Upper lobe of left lung (tissue), 6 donors: ENCODE measurements at regions not wholly inside any gene's neighbourhood (a gene's known extent, or its start where the extent isn't known, plus 50 kb on each side); places are given as distances from the start of the nearest gene placed in this dataset.
A peak's percentile ranks its signal among the peaks of the same experiment; 100 is the strongest.

Source experiments
- ATAC-seq, 2 donors: fragments of 200-7000 bp; cut with Tn5 transposase; one replicate each; pipeline ENCODE4 v1.9.1; 2022; ENCODE audit warnings: mild to moderate bottlenecking in 2 of 2, moderate library complexity in 2 of 2; ENCODE audit not compliant: low FRiP score in 2 of 2
- DNase-seq, 2 donors: peaks; one replicate each; pipeline ENCODE4 v3.0.0-alpha.2; 2019 to 2020
- H3K27ac ChIP-seq, 4 donors: fragments of 200-600 bp; sonication (generic); one replicate each; pipeline ENCODE4 v1.5.1; 2016 to 2019
- H3K27me3 ChIP-seq, 4 donors: fragments of 200-600 bp; sonication (generic); one replicate each; pipeline ENCODE4 v1.5.1; 2017 to 2019
- H3K36me3 ChIP-seq, 4 donors: fragments of 200-600 bp; sonication (generic); one replicate each; pipeline ENCODE4 v1.5.1; 2016 to 2019
- H3K4me1 ChIP-seq, 4 donors: fragments of 200-600 bp; sonication (generic); one replicate each; pipeline ENCODE4 v1.5.1; 2018 to 2019
- H3K4me3 ChIP-seq, 4 donors: fragments of 200-600 bp; sonication (generic); one replicate each; pipeline ENCODE4 v1.5.1; 2017 to 2019; ENCODE audit warnings: mild to moderate bottlenecking in 2 of 4, moderate library complexity in 1 of 4
- H3K9me3 ChIP-seq, 4 donors: fragments of 200-600 bp; sonication (generic); one replicate each; pipeline ENCODE4 v1.5.1; 2018 to 2019
- CTCF ChIP-seq, 6 experiments: fragments of 450-650 bp in 4 of 6; fragments of 200-600 bp in 2 of 6; sonication (generic) in 2 of 6; IDR thresholded peaks; one replicate each; pipeline ENCODE4 v1.5.1; 2016 to 2019; ENCODE audit warnings: antibody characterized with exemption in 6 of 6
- EP300 ChIP-seq, 4 donors: sonication (generic); formaldehyde crosslinking; IDR thresholded peaks; one replicate each; pipeline ENCODE4 v1.5.1; 2017; ENCODE audit warnings: antibody characterized with exemption in 4 of 4, control low read depth in 2 of 4
- POLR2A ChIP-seq, 4 donors: fragments of 450-650 bp; IDR thresholded peaks; one replicate each; pipeline ENCODE4 v1.5.1; 2016 to 2017; ENCODE audit warnings: antibody characterized with exemption in 4 of 4, mild to moderate bottlenecking in 2 of 4
- POLR2AphosphoS5 ChIP-seq, 2 donors: sonication (generic); formaldehyde crosslinking; IDR thresholded peaks; one replicate each; pipeline ENCODE4 v1.5.1; 2017; ENCODE audit warnings: antibody characterized with exemption in 2 of 2
- WGBS, 2 donors: methylation state at CpG; one replicate each; pipeline ENCODE4 v1.1.5; 2017 to 2018; 5-methylcytosine and 5-hydroxymethylcytosine counted together
- donor health status: DM: no; HTN: no; CAD: no; lungs with moderate emphysema.
- donor health status: DM: no; HTN: yes; CAD: no; lungs with severe emphysema.

DNA sequence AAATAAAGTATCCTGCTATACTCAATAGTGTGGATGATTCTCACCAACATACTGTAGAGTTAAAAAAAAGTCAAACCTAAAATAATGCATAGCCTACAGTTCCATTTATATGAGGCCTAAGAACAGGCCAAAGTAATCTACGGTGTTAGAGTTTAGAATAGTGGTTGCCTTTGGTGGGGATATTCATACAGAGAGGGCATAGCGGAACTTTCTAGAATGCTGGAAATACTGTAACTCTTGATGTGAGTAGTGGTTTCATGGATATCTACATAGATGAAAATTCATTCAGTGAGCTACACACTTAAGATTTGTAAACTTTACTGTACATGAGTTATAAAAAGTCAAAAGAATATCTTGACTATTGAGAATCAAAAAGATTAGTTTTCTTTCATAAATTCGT, 349.9 kb upstream of the NFE2L3 start:
- no peaks in the 10 kb centered on the region for H3K27me3 ChIP-seq
- ATAC-seq (no peak), DNase-seq (no peak)
- H3K36me3 ChIP-seq, result no peaks in the 10 kb centered on the region
- H3K9me3 ChIP-seq, result no peaks in the 10 kb centered on the region
- TF ChIP-seq POLR2A (IDR thresholded peaks at IDR 0.05) (no peak), EP300 (IDR thresholded peaks at IDR 0.05) (no peak), CTCF (IDR thresholded peaks at IDR 0.05) (no peak)
- WGBS, 2 donors, result 78 to 91% methylated on average over 3 of the region's 3 CpGs
- no peak overlapping the region for H3K4me3 ChIP-seq
- no peak overlapping the region for H3K27ac ChIP-seq
- no peaks in the 10 kb centered on the region for H3K4me1 ChIP-seq

DNA sequence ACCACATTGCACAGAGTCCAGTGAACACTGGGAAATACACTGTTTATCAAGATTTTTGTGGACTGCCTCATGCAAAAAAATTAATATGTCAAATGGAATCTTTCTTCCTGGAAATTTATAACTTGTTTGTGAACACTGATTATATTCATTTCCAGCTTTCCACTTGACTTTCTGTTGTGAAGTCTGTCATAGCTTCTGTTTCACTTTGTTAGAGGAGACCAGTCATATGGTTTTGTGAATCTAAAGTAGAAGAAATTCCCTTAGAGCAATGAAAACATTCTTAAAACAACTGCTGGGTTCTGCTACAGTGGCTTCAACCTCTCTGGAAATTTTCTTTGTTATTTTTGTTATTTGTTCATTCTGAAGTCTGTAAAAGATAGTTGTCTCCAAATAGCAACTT, 349.5 kb upstream of the NFE2L3 start:
- Histone ChIP-seq H3K27me3 (no peaks in the 10 kb centered on the region), H3K27ac (no peak overlapping the region), H3K4me1 (no peaks in the 10 kb centered on the region), H3K9me3 (no peaks in the 10 kb centered on the region), H3K36me3 (no peaks in the 10 kb centered on the region), H3K4me3 (no peak overlapping the region)
- TF ChIP-seq EP300 (IDR thresholded peaks at IDR 0.05) (no peak), POLR2A (IDR thresholded peaks at IDR 0.05) (no peak)
- no peak for ATAC-seq
- no peak for DNase-seq

DNA sequence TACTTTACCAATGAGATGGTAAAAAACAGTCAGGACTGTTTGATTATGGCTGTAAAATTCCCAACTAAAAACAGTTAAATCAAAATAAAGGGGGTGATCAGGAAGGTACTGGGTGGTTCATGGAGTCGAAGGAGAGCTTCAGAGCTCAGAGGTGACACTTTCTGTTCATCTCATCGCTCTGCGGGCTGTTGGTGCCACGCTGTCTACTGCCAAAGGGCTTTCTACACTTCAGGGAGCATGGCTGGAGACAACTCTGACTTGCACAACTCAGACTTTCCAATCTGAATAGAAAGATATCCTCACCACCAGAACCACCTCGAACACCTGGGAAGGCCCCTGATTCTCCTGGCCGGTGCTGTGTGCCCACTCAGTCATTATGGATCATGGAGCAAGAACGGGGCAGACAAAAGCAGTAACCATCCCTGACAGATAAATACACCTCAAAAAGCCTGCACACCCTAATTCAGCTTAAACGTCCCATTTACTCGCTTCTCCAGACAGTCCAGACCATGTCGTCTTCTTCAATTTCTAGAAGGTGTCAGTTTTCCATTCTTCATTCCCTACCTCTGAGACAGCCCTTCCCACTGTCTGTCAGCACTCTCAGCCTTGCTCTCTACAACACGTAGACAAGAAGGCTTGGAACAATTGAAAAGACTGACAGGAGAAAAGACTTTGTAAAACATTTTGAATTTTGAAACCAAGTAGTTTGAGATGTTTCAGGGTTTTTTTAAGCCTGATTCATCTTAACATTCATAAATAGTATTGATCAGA, 348.7 kb upstream of the NFE2L3 start:
- Histone ChIP-seq H3K27ac (peak overlapping the region in 1 of 4 donors; percentile 11), H3K4me1 (no peaks in the 10 kb centered on the region), H3K27me3 (no peaks in the 10 kb centered on the region), H3K36me3 (no peaks in the 10 kb centered on the region), H3K9me3 (no peaks in the 10 kb centered on the region), H3K4me3 (no peak overlapping the region)
- 74 to 76% methylated on average over 11 of the region's 11 CpGs for WGBS, 2 donors
- ATAC-seq (no peak), DNase-seq (no peak)
- TF ChIP-seq EP300 (IDR thresholded peaks at IDR 0.05), result no peak
- no peak for TF ChIP-seq POLR2AphosphoS5 (IDR thresholded peaks at IDR 0.05)
- no peak for TF ChIP-seq CTCF (IDR thresholded peaks at IDR 0.05)
- TF ChIP-seq POLR2A (IDR thresholded peaks at IDR 0.05), result no peak

GRCh38 chr7:25804154-25804553, 347.8 kb upstream of the NFE2L3 start:
- no peaks in the 10 kb centered on the region for H3K9me3 ChIP-seq
- no peak overlapping the region for H3K4me3 ChIP-seq
- no peak for TF ChIP-seq POLR2AphosphoS5 (IDR thresholded peaks at IDR 0.05)
- no peak for TF ChIP-seq POLR2A (IDR thresholded peaks at IDR 0.05)
- no peak for TF ChIP-seq EP300 (IDR thresholded peaks at IDR 0.05)
- TF ChIP-seq CTCF (IDR thresholded peaks at IDR 0.05), result no peak
- no peaks in the 10 kb centered on the region for H3K4me1 ChIP-seq
- H3K36me3 ChIP-seq, result no peaks in the 10 kb centered on the region
- DNase-seq (no peak), ATAC-seq (no peak)
- 92 to 94% methylated on average over 4 of the region's 4 CpGs for WGBS, 2 donors
- no peaks in the 10 kb centered on the region for H3K27me3 ChIP-seq
- H3K27ac ChIP-seq, result no peak overlapping the region

DNA sequence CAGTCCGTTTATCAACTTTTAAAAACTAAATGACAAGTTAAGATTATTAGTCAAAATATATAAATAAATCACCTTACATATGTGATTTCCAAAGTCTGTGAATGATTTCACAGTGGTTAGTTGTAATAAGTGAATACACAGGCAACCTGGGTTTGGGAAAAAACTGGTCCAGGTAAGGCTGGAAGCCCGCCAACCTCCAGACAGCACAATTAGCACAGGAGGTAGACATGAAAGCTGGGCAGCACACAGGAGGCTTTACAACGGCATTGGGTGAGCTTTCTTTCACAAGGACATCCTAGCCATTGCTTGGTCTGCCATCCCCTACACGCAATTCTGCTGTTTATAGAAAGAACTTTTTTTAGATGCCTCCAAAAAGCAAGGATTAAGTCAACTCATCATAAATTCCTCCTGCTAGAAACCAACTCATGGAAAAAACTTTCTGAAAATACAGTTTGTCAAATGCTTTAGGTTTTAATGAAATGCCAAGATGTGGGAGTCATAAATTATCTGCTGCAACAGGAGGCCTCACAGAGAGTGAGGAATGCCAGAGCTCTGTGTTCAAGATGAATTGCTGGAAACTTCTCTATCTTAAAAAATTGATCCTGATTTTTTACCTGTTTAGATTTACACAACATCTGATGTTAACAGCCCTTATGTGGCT, 346.8 kb upstream of the NFE2L3 start:
- no peak for ATAC-seq

More for the DNA sequence above, 346.8 kb upstream of the NFE2L3 start:
- no peak for DNase-seq
- 62 to 73% methylated on average over 4 of the region's 4 CpGs for WGBS, 2 donors
- Histone ChIP-seq H3K27me3 (no peaks in the 10 kb centered on the region), H3K27ac (no peak overlapping the region), H3K36me3 (no peaks in the 10 kb centered on the region), H3K4me1 (no peaks in the 10 kb centered on the region), H3K4me3 (no peak overlapping the region), H3K9me3 (no peaks in the 10 kb centered on the region)
- TF ChIP-seq POLR2AphosphoS5 (IDR thresholded peaks at IDR 0.05) (no peak), CTCF (IDR thresholded peaks at IDR 0.05) (no peak), EP300 (IDR thresholded peaks at IDR 0.05) (no peak), POLR2A (IDR thresholded peaks at IDR 0.05) (no peak)
